NB4 (cell line): ENCODE measurements at regions not wholly inside any gene's neighbourhood (a gene's known extent, or its start where the extent isn't known, plus 50 kb on each side); places are given as distances from the start of the nearest gene placed in this dataset.

Experiments used
- CTCF ChIP-seq: IDR thresholded peaks from one replicate; pipeline ENCODE4 v1.5.1; 2012; ENCODE audit warnings: low read depth, low read length
- MAX ChIP-seq: IDR thresholded peaks from 2 replicates; pipeline ENCODE4 v1.6.1; 2011; ENCODE audit warnings: low read depth, low read length

- TF ChIP-seq MAX (no peak), CTCF (no peak)
Measured at GRCh38 chr10:64501807-64502206, 980.6 kb downstream of the REEP3 start.
